ENCODE measurements at regions not wholly inside any gene's neighbourhood (a gene's known extent, or its start where the extent isn't known, plus 50 kb on each side); places are given as distances from the start of the nearest gene placed in this dataset.

- Histone ChIP-seq H3K9me3 (no peaks in the 10 kb centered on the region), H3K27me3 (ENCODE audit: insufficient read depth) (no peaks in the 10 kb centered on the region), H3K79me2 (ENCODE audit: insufficient read depth) (no peaks in the 10 kb centered on the region), H3K4me3 (ENCODE audit: low read depth in 2 of 2, low read length in 1 of 2) (no peak overlapping the region), H3K4me2 (no peak overlapping the region), H3K9ac (no peak overlapping the region), H3K27ac (ENCODE audit: low read depth in 2 of 2, low read length in 1 of 2) (no peak overlapping the region), H3K36me3 (replicated peaks in 1 of 2; ENCODE audit: control insufficient read depth in 1 of 2, insufficient read depth in 2 of 2, low read length in 1 of 2) (no peaks in the 10 kb centered on the region), H3K4me1 (ENCODE audit: control insufficient read depth in 1 of 2, insufficient read depth in 2 of 2, low read depth in 1 of 2, low read length in 1 of 2) (peaks cover 0 to 24% of the 10 kb centered on the region in 2 experiments; a peak in 3 of 4 replicates), H3F3A (replicated peaks; ENCODE audit: insufficient read depth) (peaks cover 10% of the 10 kb centered on the region), H3K9me2 (no peaks in the 10 kb centered on the region), H4K20me1 (ENCODE audit: insufficient read depth) (no peaks in the 10 kb centered on the region), H2AFZ (ENCODE audit: low read depth) (no peak overlapping the region)
- 96% methylated on average over 2 of the region's 2 CpGs for WGBS (ENCODE audit: low lambda C conversion rate)
- ChIA-PET POLR2A (no interaction called here), CTCF (interaction anchor here (1.0 to 1.3 kb wide), 2 partner anchors 10 to 44 kb away, joined by 3 to 4 read pairs; no protein-coding TSS in a partner anchor)
- no peak for DNase-seq
- no peak for TF ChIP-seq MXI1 (IDR thresholded peaks at IDR 0.05; ENCODE audit: low read depth, low read length)
- TF ChIP-seq JUND (IDR thresholded peaks at IDR 0.05), result no peak
- TF ChIP-seq RCOR1 (IDR thresholded peaks at IDR 0.05; ENCODE audit: low read length), result no peak
- no peak for TF ChIP-seq EZH2phosphoT487 (IDR thresholded peaks at IDR 0.05; ENCODE audit: borderline replicate concordance, low read depth)
These were observed 62.1 kb upstream of the COL1A2 start for GRCh38 chr7:94332571-94332970.

GRCh38 chr7:94333810-94334209 is 60.9 kb upstream of the COL1A2 start:
- no peak overlapping the region for H2AFZ ChIP-seq (ENCODE audit: low read depth)
- H3K27ac ChIP-seq (ENCODE audit: low read depth in 2 of 2, low read length in 1 of 2), result no peak overlapping the region
- no peak for DNase-seq
- no peak overlapping the region for H3K4me2 ChIP-seq
- CTCF ChIA-PET, result interaction anchor here (0.7 to 1.3 kb wide), 2 partner anchors 12 to 63 kb away, joined by 3 to 4 read pairs; no protein-coding TSS in a partner anchor
- peaks cover 2 to 28% of the 10 kb centered on the region in 2 experiments; a peak in 3 of 4 replicates for H3K4me1 ChIP-seq (ENCODE audit: control insufficient read depth in 1 of 2, insufficient read depth in 2 of 2, low read depth in 1 of 2, low read length in 1 of 2)
- no peak overlapping the region for H3K4me3 ChIP-seq (ENCODE audit: low read depth in 2 of 2, low read length in 1 of 2)
- POLR2A ChIA-PET, result no interaction called here
- no peaks in the 10 kb centered on the region for H3K79me2 ChIP-seq (ENCODE audit: insufficient read depth)
- H3K9me2 ChIP-seq, result no peaks in the 10 kb centered on the region
- no peaks in the 10 kb centered on the region for H3K27me3 ChIP-seq (ENCODE audit: insufficient read depth)
- H3K9ac ChIP-seq, result no peak overlapping the region
- no peak for TF ChIP-seq REST (IDR thresholded peaks at IDR 0.05; ENCODE audit: low read depth, low read length)
- TF ChIP-seq EP300 (IDR thresholded peaks at IDR 0.05; ENCODE audit: borderline replicate concordance in 1 of 2, low read depth in 1 of 2, low read length in 1 of 2), result no peak
- TF ChIP-seq CHD2 (IDR thresholded peaks at IDR 0.05; ENCODE audit: low read length, partially characterized antibody), result no peak
- no peak for TF ChIP-seq TEAD4 (IDR thresholded peaks at IDR 0.05; ENCODE audit: borderline replicate concordance, insufficient read depth)
- no peak for TF ChIP-seq FOXJ3 (CRISPR knock-in tag; IDR thresholded peaks at IDR 0.05)
- no peaks in the 10 kb centered on the region for H4K20me1 ChIP-seq (ENCODE audit: insufficient read depth)
- H3K36me3 ChIP-seq (replicated peaks in 1 of 2; ENCODE audit: control insufficient read depth in 1 of 2, insufficient read depth in 2 of 2, low read length in 1 of 2), result no peaks in the 10 kb centered on the region
- peaks cover 13% of the 10 kb centered on the region for H3F3A ChIP-seq (replicated peaks; ENCODE audit: insufficient read depth)
- no peaks in the 10 kb centered on the region for H3K9me3 ChIP-seq

Data from SK-N-SH (cell line).